ENCODE measurements at regions not wholly inside any gene's neighbourhood (a gene's known extent, or its start where the extent isn't known, plus 50 kb on each side); places are given as distances from the start of the nearest gene placed in this dataset.

DNA sequence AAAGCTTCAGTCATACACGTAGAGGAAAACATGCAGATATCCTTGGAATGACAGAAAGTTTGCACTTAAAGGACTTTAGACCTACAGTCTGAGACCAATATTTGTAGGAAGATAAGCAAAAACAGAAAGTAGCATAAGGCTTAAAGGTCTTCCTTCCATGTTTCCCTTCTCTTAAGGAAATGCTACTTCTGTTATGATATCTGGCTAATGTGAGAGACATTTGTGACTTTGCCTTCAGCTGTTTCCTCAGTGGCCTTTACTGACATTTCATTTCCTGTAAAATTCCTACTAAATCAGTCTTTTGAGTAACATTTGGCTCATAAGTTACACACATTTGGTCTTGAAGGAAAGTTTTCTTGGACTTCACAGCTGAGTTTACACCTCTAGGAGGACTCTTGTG, 713.4 kb downstream of the TBC1D32 start:
- TF ChIP-seq, protein P1, sequence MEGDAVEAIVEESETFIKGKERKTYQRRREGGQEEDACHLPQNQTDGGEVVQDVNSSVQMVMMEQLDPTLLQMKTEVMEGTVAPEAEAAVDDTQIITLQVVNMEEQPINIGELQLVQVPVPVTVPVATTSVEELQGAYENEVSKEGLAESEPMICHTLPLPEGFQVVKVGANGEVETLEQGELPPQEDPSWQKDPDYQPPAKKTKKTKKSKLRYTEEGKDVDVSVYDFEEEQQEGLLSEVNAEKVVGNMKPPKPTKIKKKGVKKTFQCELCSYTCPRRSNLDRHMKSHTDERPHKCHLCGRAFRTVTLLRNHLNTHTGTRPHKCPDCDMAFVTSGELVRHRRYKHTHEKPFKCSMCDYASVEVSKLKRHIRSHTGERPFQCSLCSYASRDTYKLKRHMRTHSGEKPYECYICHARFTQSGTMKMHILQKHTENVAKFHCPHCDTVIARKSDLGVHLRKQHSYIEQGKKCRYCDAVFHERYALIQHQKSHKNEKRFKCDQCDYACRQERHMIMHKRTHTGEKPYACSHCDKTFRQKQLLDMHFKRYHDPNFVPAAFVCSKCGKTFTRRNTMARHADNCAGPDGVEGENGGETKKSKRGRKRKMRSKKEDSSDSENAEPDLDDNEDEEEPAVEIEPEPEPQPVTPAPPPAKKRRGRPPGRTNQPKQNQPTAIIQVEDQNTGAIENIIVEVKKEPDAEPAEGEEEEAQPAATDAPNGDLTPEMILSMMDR (IDR thresholded peaks at IDR 0.05; ENCODE audit: insufficient read depth, low read depth, low read length) = no peak
- Histone ChIP-seq H3K27me3 (ENCODE audit: control insufficient read depth, insufficient read depth, low read length) (no peaks in the 10 kb centered on the region), H3K36me3 (ENCODE audit: control insufficient read depth, insufficient read depth, low read length) (no peaks in the 10 kb centered on the region), H3K4me3 (ENCODE audit: low read depth, low read length) (no peak overlapping the region)
- CTCF ChIA-PET = no interaction called here
- POLR2A ChIA-PET = no interaction called here
- DNase-seq (ENCODE audit: low read depth) = no peak

DNA sequence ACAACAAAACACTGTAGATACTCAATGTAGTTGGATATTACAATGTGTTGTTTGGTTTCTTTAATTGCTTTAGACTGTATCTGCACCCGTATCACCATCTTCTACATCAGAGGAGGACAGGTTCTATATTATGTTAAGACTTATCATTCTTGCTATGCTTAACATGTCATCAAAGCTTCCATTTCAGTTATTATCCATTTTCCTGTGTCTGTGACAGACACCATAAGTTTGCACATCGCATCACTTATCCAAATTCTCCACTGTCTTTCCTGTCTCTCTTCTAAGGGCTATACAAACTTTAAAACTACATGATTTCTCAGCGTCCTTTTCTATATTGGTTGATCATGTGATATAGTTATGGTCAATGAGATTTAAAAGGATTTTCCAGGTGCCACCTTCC, 719.0 kb downstream of the TBC1D32 start:
- TF ChIP-seq, protein P1 (IDR thresholded peaks at IDR 0.05; ENCODE audit: insufficient read depth, low read depth, low read length) = no peak
- DNase-seq (ENCODE audit: low read depth) = no peak
- CTCF ChIA-PET = no interaction called here
- Histone ChIP-seq H3K4me3 (ENCODE audit: low read depth, low read length) (no peak overlapping the region), H3K27me3 (ENCODE audit: control insufficient read depth, insufficient read depth, low read length) (no peaks in the 10 kb centered on the region), H3K36me3 (ENCODE audit: control insufficient read depth, insufficient read depth, low read length) (no peaks in the 10 kb centered on the region)
- POLR2A ChIA-PET = no interaction called here

DNA sequence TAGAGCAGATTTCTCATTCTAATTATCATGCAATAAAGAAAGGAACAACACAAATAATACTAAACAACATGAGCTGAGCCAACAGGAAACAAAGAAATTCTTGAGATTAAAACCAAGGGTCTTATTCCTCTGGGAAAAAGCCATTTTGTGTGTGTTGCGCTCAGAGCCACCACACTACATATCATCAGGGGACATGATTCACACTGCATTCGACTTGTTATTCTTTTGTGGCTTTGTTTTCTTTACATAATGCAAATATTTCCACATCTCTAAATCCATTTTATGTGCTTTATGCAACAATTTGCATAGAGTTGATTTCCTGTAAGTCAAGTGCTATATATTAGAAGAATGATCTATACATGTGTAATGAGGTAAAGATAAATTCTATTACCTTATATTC, 719.6 kb downstream of the TBC1D32 start:
- no peak overlapping the region for H3K4me3 ChIP-seq (ENCODE audit: low read depth, low read length)
- H3K36me3 ChIP-seq (ENCODE audit: control insufficient read depth, insufficient read depth, low read length) = no peaks in the 10 kb centered on the region
- ChIA-PET CTCF (no interaction called here), POLR2A (no interaction called here)
- no peak for DNase-seq (ENCODE audit: low read depth)
- H3K27me3 ChIP-seq (ENCODE audit: control insufficient read depth, insufficient read depth, low read length) = no peaks in the 10 kb centered on the region
- TF ChIP-seq, protein P1 (IDR thresholded peaks at IDR 0.05; ENCODE audit: insufficient read depth, low read depth, low read length) = no peak

GRCh38 chr6:120608826-120609225, 725.5 kb downstream of the TBC1D32 start:
- Histone ChIP-seq H3K4me3 (ENCODE audit: low read depth, low read length) (no peak overlapping the region), H3K27me3 (ENCODE audit: control insufficient read depth, insufficient read depth, low read length) (no peaks in the 10 kb centered on the region), H3K36me3 (ENCODE audit: control insufficient read depth, insufficient read depth, low read length) (no peaks in the 10 kb centered on the region)
- ChIA-PET POLR2A (no interaction called here), CTCF (no interaction called here)
- no peak for DNase-seq (ENCODE audit: low read depth)
- TF ChIP-seq, protein P1 (IDR thresholded peaks at IDR 0.05; ENCODE audit: insufficient read depth, low read depth, low read length) = no peak

GRCh38 chr6:120606743-120607142, 727.5 kb downstream of the TBC1D32 start:
- Histone ChIP-seq H3K27me3 (ENCODE audit: control insufficient read depth, insufficient read depth, low read length) (no peaks in the 10 kb centered on the region), H3K4me3 (ENCODE audit: low read depth, low read length) (no peak overlapping the region), H3K36me3 (ENCODE audit: control insufficient read depth, insufficient read depth, low read length) (no peaks in the 10 kb centered on the region)
- ChIA-PET POLR2A (no interaction called here), CTCF (interaction anchor here (0.7 kb wide), 1 partner anchor 1459 kb away, joined by 3 read pairs; no protein-coding TSS in a partner anchor)
- DNase-seq (ENCODE audit: low read depth) = no peak
- TF ChIP-seq, protein P1 (IDR thresholded peaks at IDR 0.05; ENCODE audit: insufficient read depth, low read depth, low read length) = no peak
